ENCODE measurements at regions not wholly inside any gene's neighbourhood (a gene's known extent, or its start where the extent isn't known, plus 50 kb on each side); places are given as distances from the start of the nearest gene placed in this dataset.

DNA sequence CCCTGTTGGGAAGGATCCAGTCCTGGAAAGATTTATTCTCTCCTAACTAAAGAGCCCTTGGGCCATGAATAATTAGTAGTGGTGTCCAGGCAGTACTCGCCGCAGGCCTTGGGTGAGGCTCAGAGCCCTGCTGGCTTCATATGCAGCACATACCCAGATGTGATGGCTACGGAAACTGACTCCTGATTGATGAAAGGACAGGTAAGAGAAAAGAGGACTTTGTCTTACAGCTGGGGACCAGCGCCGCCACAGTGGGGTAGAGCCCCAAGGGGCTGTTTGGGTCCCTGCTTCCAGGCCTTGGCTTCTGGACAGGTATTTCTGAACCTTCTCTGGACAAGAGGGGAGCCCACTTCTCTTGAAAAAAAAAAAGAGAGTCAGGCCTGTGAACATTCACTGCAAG is 1680.8 kb downstream of the EFNB2 start:
- no peak for DNase-seq (ENCODE audit: low read depth)

DNA sequence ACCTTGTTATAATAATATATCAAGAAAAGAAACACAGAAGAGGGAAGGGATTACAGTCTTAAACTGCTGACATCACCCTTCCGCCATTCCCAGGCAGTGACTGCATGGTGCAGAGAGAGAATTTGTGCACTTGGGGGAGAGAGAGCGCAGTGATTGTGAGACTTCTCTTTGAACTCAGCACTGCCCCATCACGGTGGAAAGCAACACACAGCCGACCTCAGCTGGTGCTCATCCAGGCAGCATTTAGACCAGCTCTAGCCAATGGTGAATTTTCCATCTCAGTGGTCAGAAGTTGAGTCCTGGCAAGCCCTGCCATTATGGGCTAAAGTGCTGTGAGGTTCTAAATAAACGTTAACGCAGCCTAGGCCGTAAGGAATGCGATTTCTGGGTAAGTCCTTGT is 1681.5 kb downstream of the EFNB2 start:
- no peak for DNase-seq (ENCODE audit: low read depth)

DNA sequence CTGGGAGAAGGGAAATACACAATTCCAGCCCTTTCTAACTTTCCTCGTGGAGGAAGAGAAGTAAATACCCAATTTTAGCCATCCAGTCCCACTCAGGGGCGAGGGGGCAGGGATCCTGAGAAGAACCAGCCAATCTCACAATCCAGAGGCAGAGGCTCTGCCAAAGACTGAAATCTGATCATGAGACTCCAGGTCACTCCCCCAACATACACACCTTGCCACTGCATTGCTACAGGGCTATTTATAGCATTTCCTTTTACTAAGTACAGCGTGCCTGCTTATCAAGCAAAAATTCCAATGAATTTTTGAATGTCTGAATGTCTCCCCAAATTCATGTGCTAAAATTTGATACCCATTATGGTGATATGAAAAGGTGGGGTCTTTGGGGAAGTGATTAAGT is 1687.5 kb downstream of the EFNB2 start:
- no peak for DNase-seq (ENCODE audit: low read depth)

GRCh38 chr13:104843401-104843800 is 1692.1 kb downstream of the EFNB2 start:
- DNase-seq (ENCODE audit: low read depth), result no peak

GRCh38 chr13:104841110-104841509 is 1694.4 kb downstream of the EFNB2 start:
- no peak for DNase-seq (ENCODE audit: low read depth)

DNA sequence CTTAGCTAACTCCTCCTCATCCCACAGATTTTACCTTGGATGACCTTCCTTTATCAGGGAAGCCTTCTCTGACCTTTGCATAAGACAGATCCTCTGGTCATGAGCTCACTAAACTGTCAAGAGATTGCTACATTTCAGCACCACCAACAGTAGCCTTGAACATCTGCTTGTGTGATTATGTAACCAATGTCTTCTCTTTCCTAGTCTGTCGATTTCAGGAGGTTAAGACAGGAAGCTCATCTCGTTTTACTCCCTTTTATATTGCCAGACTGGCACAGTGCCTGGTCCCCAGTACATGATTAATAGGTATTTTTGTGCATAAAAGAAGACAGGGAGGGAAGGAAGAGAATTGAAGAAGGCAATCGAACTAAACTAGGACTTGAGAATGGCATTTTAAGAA is 1697.7 kb downstream of the EFNB2 start:
- no peak for DNase-seq (ENCODE audit: low read depth)

GRCh38 chr13:104833221-104833620 is 1702.2 kb downstream of the EFNB2 start:
- no peak for DNase-seq (ENCODE audit: low read depth)

DNA sequence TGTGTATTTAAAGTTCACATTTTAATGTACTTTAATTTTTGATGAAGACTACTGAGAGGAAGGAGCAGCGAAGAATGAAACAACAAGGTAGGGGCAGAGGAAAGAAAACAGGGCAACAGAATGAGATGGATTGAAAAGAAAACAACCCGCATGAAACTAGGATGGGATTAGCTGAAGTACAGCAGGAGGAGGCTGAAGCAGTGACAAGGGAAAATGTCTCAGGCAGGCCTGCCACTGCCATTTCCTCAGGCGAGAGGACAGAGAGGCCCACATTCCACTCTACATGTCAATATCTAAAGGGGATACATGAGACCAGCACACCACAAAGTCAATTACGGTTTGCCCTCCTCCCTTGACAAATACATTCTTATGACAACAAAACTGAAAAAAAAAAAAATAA is 1703.2 kb downstream of the EFNB2 start:
- no peak for DNase-seq (ENCODE audit: low read depth)

DNA sequence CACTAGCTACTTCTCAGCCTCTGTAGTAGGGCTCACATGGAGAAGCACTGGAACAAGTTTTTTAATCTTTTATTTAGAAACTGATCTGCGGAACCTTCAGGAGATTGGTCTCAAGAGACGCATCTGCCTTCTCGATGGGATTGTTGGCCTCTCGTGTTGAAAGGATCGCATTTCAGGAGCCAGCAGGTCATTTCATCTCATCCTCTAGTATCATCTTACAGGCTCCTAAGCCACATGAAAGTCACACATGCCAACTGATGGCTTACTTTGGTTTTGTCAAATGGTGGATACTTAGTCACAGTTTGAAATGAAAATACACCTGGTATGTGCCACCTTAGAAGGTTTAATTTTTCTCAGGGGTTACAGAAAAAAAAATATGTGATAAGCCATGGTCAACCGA is 1703.6 kb downstream of the EFNB2 start:
- no peak for DNase-seq (ENCODE audit: low read depth)

DNA sequence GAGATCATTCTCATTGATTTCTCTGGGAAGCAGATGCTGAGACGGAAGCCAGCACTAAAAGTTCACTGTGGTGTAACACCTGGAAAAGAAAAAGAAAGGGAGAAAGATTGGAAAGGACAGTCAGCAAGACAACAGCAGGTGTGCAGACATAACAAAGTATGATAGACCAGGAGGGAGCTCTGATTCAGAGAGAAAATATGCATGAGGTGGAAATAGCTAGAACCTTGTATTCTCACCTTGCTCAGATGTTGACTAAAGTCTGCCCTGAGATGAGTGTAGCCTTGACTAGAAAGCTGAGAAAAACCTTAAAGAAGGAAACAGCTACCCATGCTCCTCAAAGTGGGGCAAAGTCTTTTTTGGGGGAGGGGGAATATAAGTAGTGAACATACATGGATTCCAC is 1711.8 kb downstream of the EFNB2 start:
- no peak for DNase-seq (ENCODE audit: low read depth)

DNA sequence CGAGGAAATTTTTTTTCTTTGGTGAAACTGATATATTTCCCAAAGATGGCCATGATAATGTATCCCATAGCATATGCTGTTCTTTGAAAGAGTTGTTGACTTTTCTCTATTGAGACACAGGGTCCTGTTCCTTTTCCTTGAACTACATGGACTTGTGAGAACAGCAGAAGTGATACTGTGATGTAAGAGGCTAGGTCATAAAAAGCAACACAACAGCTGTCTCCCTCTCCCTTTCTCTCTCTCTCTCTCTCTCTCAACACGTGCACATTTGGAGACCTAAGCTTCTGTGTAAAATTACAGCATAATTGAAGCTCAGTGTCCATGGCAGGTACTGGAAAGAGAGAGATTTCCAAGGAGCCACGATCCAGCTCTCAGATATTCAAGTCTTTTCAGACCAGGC is 1712.4 kb downstream of the EFNB2 start:
- no peak for DNase-seq (ENCODE audit: low read depth)

- no peak for DNase-seq (ENCODE audit: low read depth)
These were observed 1718.2 kb downstream of the EFNB2 start for GRCh38 chr13:104817271-104817670.

- no peak for DNase-seq (ENCODE audit: low read depth)
These were observed 1718.7 kb downstream of the EFNB2 start for GRCh38 chr13:104816726-104817125.

DNA sequence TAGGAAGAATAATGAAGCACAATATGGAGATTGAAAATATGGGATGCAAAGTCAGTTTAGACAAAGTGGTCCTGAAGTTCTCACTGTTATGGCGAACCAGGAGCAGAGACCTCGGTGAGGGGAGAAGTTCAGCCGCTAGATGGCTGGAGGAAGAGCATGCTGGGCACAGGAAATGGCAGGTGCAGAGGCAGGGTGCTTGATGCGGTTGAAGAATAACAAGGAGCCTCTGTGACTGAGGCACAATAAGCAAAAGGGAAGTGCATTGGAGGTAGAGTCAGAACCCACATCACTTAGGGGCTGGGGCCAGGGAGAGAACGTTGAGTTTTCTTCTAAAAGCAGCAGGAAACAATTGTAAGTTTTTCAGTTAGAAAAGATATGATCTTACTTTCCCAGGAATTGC is 1725.2 kb downstream of the EFNB2 start:
- DNase-seq (ENCODE audit: low read depth), result no peak

DNA sequence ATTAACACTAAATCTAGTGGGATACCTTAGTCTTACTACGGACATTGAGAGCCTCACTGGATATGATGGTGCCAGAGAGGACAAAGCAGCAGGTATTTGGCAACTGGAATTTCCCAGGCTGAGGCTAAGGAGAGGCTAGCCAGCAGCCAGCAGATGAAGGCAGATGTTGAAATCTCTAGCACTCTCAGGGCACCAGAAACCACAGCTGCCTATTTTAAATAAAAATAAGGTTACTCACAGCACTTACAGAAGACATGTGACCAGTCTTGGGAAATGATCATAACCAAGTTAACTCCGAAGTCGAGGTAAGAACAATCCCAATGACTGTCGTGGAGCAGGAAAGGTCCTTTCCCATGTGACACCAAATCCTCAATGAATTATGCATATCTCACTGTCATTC is 1726.0 kb downstream of the EFNB2 start:
- no peak for DNase-seq (ENCODE audit: low read depth)

DNA sequence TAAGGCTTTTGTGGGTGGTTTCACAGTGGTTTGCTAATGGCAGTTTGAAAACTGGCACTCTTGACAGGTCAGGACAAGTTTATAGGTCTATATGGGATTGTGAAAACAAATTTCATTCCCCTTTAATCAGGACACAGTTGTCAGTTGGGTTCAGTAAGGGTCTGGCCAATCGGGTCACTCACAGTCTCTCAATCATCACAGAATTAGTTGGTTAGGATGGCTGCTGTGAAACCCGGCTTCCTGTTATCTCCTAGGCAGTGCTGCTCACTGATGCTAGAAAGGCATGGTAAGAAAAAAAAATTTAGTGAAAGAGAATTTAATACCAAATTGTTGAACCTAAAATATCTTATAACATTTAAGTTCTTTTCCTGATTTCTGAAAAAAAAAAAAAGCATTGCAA is 1730.1 kb downstream of the EFNB2 start:
- DNase-seq (ENCODE audit: low read depth), result no peak

- DNase-seq (ENCODE audit: low read depth), result no peak
These were observed 1732.9 kb upstream of the SLC10A2 start for GRCh38 chr13:104799152-104799551.

GRCh38 chr13:104798486-104798885 is 1732.3 kb upstream of the SLC10A2 start:
- DNase-seq (ENCODE audit: low read depth), result no peak

DNA sequence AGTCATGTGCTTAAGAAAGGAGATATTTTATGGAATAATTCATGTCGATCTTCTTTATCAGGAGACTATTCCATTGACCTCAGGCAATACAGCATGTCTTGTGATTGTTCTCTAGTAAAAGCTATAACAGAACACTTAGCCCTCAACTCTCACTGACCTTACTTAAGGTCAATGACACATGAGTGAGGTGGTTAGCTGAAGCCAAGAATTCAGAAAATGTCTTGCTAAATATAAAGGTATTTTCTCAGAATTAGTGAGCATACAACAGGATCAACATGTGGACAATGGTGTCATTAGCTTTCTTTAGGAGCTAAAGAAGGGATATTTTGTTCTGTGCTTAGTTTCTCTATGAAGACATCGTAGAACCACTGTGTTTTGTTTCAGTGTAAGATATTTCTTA is 1730.4 kb upstream of the SLC10A2 start:
- DNase-seq (ENCODE audit: low read depth), result no peak

DNA sequence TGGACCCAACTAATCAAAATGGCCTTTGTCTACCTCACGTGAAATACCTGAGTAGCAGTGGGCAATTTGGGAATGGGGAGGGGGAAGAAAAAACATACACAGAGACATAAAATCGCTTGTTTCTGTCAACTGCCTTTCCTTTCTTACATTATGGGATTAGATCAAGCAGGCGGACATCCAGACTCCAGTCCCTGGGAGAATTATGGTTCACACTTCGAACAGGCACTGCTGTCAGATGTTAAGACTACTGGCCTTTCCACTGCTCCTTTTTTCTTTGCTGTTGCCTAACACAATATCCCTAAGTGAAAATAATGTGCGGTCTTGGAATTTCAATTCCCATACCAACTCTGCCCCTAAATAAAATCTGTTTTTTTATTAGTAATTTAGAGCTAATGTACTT is 1719.7 kb upstream of the SLC10A2 start:
- DNase-seq (ENCODE audit: low read depth), result no peak

DNA sequence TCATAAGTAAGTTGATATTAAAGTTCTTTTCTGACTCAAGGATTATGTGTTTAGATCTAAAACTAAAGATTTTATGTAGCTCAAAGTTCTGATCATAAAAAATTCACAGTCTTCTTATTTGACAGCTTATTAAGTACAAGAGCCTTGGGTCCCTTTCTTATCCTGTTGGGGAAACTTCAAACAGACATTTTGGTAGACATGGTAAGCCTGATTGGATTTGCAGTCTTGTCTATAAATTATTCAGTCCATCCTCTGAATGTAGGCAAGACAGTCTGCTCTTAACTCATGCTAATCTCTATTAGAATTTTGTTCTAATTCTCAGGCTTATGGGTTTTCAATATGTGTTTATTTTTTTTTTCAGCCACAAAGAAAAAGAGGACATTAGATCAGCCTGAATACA is 1718.7 kb upstream of the SLC10A2 start:
- DNase-seq (ENCODE audit: low read depth), result no peak

DNA sequence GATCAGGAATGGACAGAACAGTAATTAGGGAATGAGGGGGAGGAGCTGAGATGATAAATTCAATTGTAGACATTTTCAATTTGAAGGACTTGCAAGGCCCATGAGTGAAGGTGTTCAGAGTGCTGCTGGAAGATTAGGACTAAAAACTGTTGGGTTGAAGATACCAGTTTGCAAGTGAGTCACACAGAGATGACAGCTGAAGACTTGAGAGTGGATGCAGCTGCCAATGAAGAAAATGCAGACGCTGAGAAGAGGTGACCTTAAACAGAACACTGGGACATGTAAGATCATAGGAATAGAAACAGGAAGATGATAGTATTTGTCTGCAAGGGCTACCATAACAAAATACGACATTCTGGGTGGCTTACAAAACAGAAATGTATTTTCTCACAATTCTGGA is 1716.5 kb upstream of the SLC10A2 start:
- no peak for DNase-seq (ENCODE audit: low read depth)

DNA sequence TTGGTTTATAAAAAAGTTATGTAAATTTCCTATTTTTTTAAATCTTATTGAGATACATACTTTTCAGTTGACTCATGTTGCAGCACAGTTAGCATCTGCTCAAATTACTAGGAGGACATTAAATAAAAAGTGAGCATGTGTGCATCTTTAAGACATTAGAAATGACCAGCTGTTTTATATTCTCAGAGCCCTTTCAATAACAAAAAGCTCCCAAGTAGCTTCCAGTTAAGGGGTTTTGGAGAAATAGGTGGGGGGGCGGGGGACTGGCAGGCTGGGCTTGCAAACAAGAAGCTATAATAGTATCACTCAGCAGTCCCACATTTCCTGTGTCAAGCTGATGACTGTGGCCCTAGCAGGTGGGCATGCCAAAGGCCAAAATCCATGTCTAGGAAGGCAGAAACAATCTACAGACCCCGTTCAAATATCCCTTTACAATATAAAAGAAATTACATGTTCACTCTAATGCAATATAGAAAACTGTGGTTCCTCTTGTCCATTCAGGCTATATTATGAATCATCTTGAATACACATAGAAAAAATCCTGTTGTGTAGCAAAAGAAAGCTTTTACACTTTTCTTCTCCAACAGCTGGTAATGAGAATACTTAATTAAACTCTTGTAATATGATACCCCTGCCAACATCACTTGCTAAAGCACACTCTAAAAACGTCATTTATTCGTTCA is 1713.2 kb upstream of the SLC10A2 start:
- no peak for DNase-seq (ENCODE audit: low read depth)

GRCh38 chr13:104773775-104774174 is 1707.6 kb upstream of the SLC10A2 start:
- DNase-seq (ENCODE audit: low read depth), result no peak

DNA sequence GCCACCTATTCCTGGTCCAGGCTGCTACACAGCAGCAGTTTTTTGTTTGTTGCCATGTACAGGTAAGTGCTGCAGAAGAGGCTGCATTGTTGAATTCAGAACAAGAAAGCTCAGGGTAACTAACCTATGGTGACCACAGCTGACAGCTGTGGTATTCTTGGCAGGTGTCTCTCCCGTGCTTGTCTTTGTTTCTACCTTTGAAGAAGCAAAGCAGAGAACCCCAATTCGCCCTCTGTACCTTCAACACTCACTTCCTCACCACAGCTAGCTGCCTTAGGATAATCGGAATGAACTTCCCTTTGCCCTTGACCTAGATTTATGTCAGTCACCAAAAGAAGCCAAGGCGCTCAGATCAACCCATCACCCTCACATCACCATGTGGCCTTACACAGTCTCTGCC is 1703.3 kb upstream of the SLC10A2 start:
- DNase-seq (ENCODE audit: low read depth), result no peak

All from activated gamma-delta T cell treated with anti-CD3 and anti-CD28 coated beads, Interleukin-2, amount 50 U/mL, for 16 hours (primary cell).